ENCODE measurements at regions not wholly inside any gene's neighbourhood (a gene's known extent, or its start where the extent isn't known, plus 50 kb on each side); places are given as distances from the start of the nearest gene placed in this dataset.
A peak's percentile ranks its signal among the peaks of the same experiment; 100 is the strongest.

- TF ChIP-seq ZNF511 (CRISPR knock-in tag; IDR thresholded peaks at IDR 0.05) = no peak
- TF ChIP-seq MAFG (tag; conservative IDR thresholded peaks at IDR 0.05) = peak; percentile 79
- no peak for TF ChIP-seq BCOR (IDR thresholded peaks at IDR 0.05)
- TF ChIP-seq RREB1 (CRISPR knock-in tag; IDR thresholded peaks at IDR 0.05) = no peak
- no peak for TF ChIP-seq IRF2 (CRISPR knock-in tag; IDR thresholded peaks at IDR 0.05)
- no peak for TF ChIP-seq ELK3 (CRISPR knock-in tag; IDR thresholded peaks at IDR 0.05)
- no peak for TF ChIP-seq FOXJ3 (CRISPR knock-in tag; IDR thresholded peaks at IDR 0.05)
- no peak for TF ChIP-seq TSC22D4 (tag; IDR thresholded peaks at IDR 0.05)
- TF ChIP-seq ZNF316 (IDR thresholded peaks at IDR 0.05) = peak; percentile 76
- no peak for TF ChIP-seq ZBED1 (IDR thresholded peaks at IDR 0.05)
Measured at GRCh38 chr5:56557198-56557597, 258.2 kb upstream of the MAP3K1 start (continued).

All from K562 (cell line).